Neuron (in vitro differentiated cells): ENCODE measurements at regions not wholly inside any gene's neighbourhood (a gene's known extent, or its start where the extent isn't known, plus 50 kb on each side); places are given as distances from the start of the nearest gene placed in this dataset.

Experiments
- H2AFZ ChIP-seq: one replicate; pipeline ENCODE4 v1.6.1; 2013; ENCODE audit warnings: low read depth, mild to moderate bottlenecking, inconsistent platforms, low read length, moderate library complexity
- H3K27me3 ChIP-seq: one replicate; pipeline ENCODE4 v1.6.1; 2013; ENCODE audit warnings: low read length; ENCODE audit not compliant: insufficient read depth
- H3K36me3 ChIP-seq: one replicate; pipeline ENCODE4 v1.6.1; 2013; ENCODE audit warnings: low read length; ENCODE audit not compliant: insufficient read depth
- H3K4me1 ChIP-seq: one replicate; pipeline ENCODE4 v1.6.1; 2013; ENCODE audit warnings: low read length; ENCODE audit not compliant: insufficient read depth
- H3K4me3 ChIP-seq: 2 replicates; pipeline ENCODE4 v1.5.1; 2013; ENCODE audit warnings: mild to moderate bottlenecking, low read length, moderate library complexity
- H3K9me3 ChIP-seq: one replicate; pipeline ENCODE4 v1.6.1; 2013; ENCODE audit warnings: low read length

- H3K4me1 ChIP-seq, result peaks cover 33% of the 10 kb centered on the region
- H2AFZ ChIP-seq, result no peak overlapping the region
- no peaks in the 10 kb centered on the region for H3K9me3 ChIP-seq
- H3K36me3 ChIP-seq, result no peaks in the 10 kb centered on the region
- no peaks in the 10 kb centered on the region for H3K27me3 ChIP-seq
- no peak overlapping the region for H3K4me3 ChIP-seq
Measured at GRCh38 chr1:116854403-116854690, 55.4 kb upstream of the PTGFRN start.

- Histone ChIP-seq H3K4me3 (no peak overlapping the region), H3K27me3 (no peaks in the 10 kb centered on the region), H3K36me3 (no peaks in the 10 kb centered on the region), H2AFZ (no peak overlapping the region), H3K4me1 (peaks cover 33% of the 10 kb centered on the region), H3K9me3 (no peaks in the 10 kb centered on the region)
Measured at GRCh38 chr1:116854716-116855115, 55.0 kb upstream of the PTGFRN start.

GRCh38 chr1:116855191-116855619 lies 54.5 kb upstream of the PTGFRN start:
- H3K9me3 ChIP-seq, result no peaks in the 10 kb centered on the region
- H2AFZ ChIP-seq, result no peak overlapping the region
- H3K36me3 ChIP-seq, result no peaks in the 10 kb centered on the region
- H3K27me3 ChIP-seq, result no peaks in the 10 kb centered on the region
- H3K4me1 ChIP-seq, result peaks cover 33% of the 10 kb centered on the region
- no peak overlapping the region for H3K4me3 ChIP-seq

- Histone ChIP-seq H2AFZ (no peak overlapping the region), H3K27me3 (no peaks in the 10 kb centered on the region), H3K4me1 (peaks cover 33% of the 10 kb centered on the region), H3K4me3 (no peak overlapping the region), H3K36me3 (no peaks in the 10 kb centered on the region), H3K9me3 (no peaks in the 10 kb centered on the region)
Measured at GRCh38 chr1:116855773-116856201, 53.9 kb upstream of the PTGFRN start.

- H3K36me3 ChIP-seq, result no peaks in the 10 kb centered on the region
- no peaks in the 10 kb centered on the region for H3K27me3 ChIP-seq
- H3K4me1 ChIP-seq, result peaks cover 33% of the 10 kb centered on the region
- H3K4me3 ChIP-seq, result no peak overlapping the region
- no peak overlapping the region for H2AFZ ChIP-seq
- no peaks in the 10 kb centered on the region for H3K9me3 ChIP-seq
Measured at GRCh38 chr1:116856312-116856711, 53.4 kb upstream of the PTGFRN start.

- H3K4me3 ChIP-seq, result no peak overlapping the region
- peaks cover 33% of the 10 kb centered on the region for H3K4me1 ChIP-seq
- no peak overlapping the region for H2AFZ ChIP-seq
- H3K36me3 ChIP-seq, result no peaks in the 10 kb centered on the region
- no peaks in the 10 kb centered on the region for H3K9me3 ChIP-seq
- no peaks in the 10 kb centered on the region for H3K27me3 ChIP-seq
Measured at GRCh38 chr1:116857092-116857491, 52.6 kb upstream of the PTGFRN start.
